Gastrocnemius medialis (tissue), 4 donors: ENCODE measurements at regions not wholly inside any gene's neighbourhood (a gene's known extent, or its start where the extent isn't known, plus 50 kb on each side); places are given as distances from the start of the nearest gene placed in this dataset.

Experiments
- POLR2A ChIP-seq, 2 donors: fragments of 450-650 bp; IDR thresholded peaks; one replicate each; pipeline ENCODE4 v1.6.1; 2017; ENCODE audit warnings: antibody characterized with exemption in 2 of 2, mild to moderate bottlenecking in 2 of 2, moderate library complexity in 2 of 2
- TF ChIP-seq, protein P1 (sequence below), 5 experiments: fragments of 450-650 bp in 3 of 5; fragments of 200-600 bp in 2 of 5; sonication (generic) in 2 of 5; IDR thresholded peaks in 4 of 5; conservative IDR thresholded peaks in 1 of 5; 1 replicate in 4 of 5; 2 replicates in 1 of 5; pipeline ENCODE4 v1.5.1; 2016 to 2019; ENCODE audit warnings: antibody characterized with exemption in 5 of 5, mild to moderate bottlenecking in 3 of 5, moderate library complexity in 3 of 5

DNA sequence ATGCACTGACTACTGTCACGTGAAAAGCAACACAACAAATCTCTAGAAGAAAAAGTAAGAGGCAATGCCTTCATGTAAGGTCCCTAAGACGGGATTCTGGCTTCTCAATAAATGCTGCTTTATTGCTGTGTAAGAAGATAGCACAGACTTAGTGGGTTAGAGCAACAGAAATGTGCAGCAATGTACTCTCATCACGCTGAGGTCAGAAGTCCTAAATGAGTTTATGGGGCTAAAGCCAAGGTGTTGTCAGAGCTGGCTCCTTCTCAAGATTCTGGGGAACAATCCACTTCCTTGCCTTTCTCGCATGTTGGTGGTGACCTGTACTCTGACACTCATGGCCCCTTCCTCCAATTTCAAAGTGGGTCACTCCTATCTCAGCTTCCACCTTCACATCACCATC, 93.4 kb downstream of the SHANK2 start:
- TF ChIP-seq, protein P1, sequence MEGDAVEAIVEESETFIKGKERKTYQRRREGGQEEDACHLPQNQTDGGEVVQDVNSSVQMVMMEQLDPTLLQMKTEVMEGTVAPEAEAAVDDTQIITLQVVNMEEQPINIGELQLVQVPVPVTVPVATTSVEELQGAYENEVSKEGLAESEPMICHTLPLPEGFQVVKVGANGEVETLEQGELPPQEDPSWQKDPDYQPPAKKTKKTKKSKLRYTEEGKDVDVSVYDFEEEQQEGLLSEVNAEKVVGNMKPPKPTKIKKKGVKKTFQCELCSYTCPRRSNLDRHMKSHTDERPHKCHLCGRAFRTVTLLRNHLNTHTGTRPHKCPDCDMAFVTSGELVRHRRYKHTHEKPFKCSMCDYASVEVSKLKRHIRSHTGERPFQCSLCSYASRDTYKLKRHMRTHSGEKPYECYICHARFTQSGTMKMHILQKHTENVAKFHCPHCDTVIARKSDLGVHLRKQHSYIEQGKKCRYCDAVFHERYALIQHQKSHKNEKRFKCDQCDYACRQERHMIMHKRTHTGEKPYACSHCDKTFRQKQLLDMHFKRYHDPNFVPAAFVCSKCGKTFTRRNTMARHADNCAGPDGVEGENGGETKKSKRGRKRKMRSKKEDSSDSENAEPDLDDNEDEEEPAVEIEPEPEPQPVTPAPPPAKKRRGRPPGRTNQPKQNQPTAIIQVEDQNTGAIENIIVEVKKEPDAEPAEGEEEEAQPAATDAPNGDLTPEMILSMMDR (IDR thresholded peaks at IDR 0.05 in 4 of 5, conservative IDR thresholded peaks at IDR 0.05 in 1 of 5) = no peak
- no peak for TF ChIP-seq POLR2A (IDR thresholded peaks at IDR 0.05)
